SJSA1 (cell line): ENCODE measurements at regions not wholly inside any gene's neighbourhood (a gene's known extent, or its start where the extent isn't known, plus 50 kb on each side); places are given as distances from the start of the nearest gene placed in this dataset.
"Not testable (repeated sequence)": the region's sequence is repeated elsewhere in the genome, so short reads cannot be mapped to it uniquely, and the experiment has no call there.

Source experiments
- DNase-seq, 2 experiments: peaks; one replicate each; pipeline ENCODE4 v3.0.0-alpha.2; 2015 to 2020; ENCODE audit warnings: low spot score in 2 of 2, low read depth in 1 of 2
- H3K27ac ChIP-seq: fragments of 250-450 bp; sonication (Bioruptor Pico); 2 replicates; pipeline ENCODE4 v1.5.1; 2020; ENCODE audit warnings: mild to moderate bottlenecking, moderate library complexity
- H3K27me3 ChIP-seq: fragments of 250-450 bp; sonication (Bioruptor Pico); replicated peaks from 2 replicates; pipeline ENCODE4 v1.5.1; 2020; ENCODE audit warnings: mild to moderate bottlenecking, moderate library complexity
- H3K36me3 ChIP-seq: fragments of 250-450 bp; sonication (Bioruptor Pico); 2 replicates; pipeline ENCODE4 v1.5.1; 2020; ENCODE audit warnings: mild to moderate bottlenecking
- H3K4me1 ChIP-seq: fragments of 250-450 bp; sonication (Bioruptor Pico); replicated peaks from 2 replicates; pipeline ENCODE4 v1.6.1; 2021; ENCODE audit warnings: mild to moderate bottlenecking
- H3K4me3 ChIP-seq: fragments of 250-450 bp; sonication (Bioruptor Pico); 2 replicates; pipeline ENCODE4 v1.5.1; 2020; ENCODE audit warnings: mild to moderate bottlenecking
- H3K9me3 ChIP-seq: fragments of 250-450 bp; sonication (Bioruptor Pico); replicated peaks from 2 replicates; pipeline ENCODE4 v1.5.1; 2020; ENCODE audit warnings: mild to moderate bottlenecking

DNA sequence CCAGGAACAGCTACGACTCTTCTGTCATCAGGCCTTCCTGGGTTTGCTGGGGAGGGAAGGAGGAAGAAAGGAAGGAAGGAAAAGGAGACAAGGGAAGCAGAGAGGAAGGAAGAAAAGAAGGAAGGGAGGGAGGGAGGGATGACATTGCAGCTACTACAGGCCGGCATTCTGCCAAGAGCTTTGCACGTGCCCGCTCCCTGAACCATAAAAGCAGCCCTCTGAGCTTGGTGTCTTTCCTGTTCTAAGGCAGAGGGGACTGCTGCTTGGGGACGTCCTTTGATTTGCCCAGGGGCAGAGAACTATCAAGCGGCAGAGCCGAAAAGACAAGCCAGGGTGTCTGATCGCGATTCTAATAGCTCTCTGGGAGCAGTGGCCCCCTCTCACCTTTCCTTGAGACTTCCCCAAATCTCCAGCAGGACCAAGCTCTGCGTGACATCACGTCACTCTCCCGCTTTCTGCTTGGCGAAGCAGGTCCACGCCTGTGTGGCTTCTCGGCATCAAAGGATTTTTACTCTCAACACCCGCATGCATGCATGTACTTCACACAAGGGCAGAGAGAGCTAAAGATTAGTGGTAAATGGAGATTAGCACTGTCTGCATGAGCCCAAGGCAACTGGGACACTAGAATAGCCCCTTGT is 167.8 kb upstream of the AUTS2 start:
- H3K27ac ChIP-seq: no peak overlapping the region
- H3K9me3 ChIP-seq: peaks cover 4% of the 10 kb centered on the region
- no peaks in the 10 kb centered on the region for H3K36me3 ChIP-seq
- DNase-seq: no peak
- H3K4me3 ChIP-seq: no peak overlapping the region
- H3K27me3 ChIP-seq: no peaks in the 10 kb centered on the region
- H3K4me1 ChIP-seq: no peaks in the 10 kb centered on the region

DNA sequence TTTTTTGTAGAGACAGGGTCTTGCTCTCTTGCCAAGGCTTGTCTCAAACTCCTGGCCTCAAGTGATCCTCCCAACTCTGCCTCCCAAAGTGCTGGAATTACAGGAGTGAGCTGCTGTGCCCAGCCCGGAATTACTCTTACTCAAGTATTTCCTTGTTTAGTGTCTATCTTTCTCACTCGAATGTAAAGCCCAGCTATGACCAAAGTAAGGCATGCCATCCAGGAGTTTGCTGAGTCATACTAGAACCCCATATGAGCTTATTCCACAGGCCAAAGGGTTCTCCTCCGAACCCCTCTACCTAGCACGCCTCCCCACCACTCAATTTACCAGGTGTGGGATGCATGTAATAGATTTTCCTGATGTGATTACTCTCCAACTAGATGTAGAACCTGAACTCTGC is 166.6 kb upstream of the AUTS2 start:
- DNase-seq: no peak
- no peak overlapping the region for H3K4me3 ChIP-seq
- no peaks in the 10 kb centered on the region for H3K36me3 ChIP-seq
- no peaks in the 10 kb centered on the region for H3K4me1 ChIP-seq
- no peaks in the 10 kb centered on the region for H3K27me3 ChIP-seq
- no peak overlapping the region for H3K27ac ChIP-seq
- H3K9me3 ChIP-seq: peaks cover 4% of the 10 kb centered on the region

DNA sequence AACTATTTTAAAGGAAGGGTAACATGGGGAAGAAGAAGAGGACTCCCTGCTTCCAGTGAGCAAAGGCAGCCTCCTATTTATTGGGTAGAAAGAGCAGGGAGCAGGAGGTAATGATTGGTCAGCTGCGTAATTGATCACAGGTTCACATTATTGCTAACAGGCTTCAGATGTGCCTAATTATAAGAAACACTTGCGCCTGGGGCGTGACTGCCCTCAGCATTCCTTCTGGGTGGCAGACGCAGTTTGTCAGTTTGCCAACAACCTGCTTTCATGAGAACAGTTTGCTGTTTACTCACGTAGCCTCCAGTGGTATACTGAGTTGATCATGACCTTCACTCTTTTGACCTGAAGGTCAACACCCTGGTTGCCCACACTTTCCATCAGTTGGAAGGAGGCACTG is 166.0 kb upstream of the AUTS2 start:
- not testable (repeated sequence) for H3K4me3 ChIP-seq, H3K9me3 ChIP-seq, DNase-seq, H3K36me3 ChIP-seq, H3K4me1 ChIP-seq, H3K27ac ChIP-seq, H3K27me3 ChIP-seq

DNA sequence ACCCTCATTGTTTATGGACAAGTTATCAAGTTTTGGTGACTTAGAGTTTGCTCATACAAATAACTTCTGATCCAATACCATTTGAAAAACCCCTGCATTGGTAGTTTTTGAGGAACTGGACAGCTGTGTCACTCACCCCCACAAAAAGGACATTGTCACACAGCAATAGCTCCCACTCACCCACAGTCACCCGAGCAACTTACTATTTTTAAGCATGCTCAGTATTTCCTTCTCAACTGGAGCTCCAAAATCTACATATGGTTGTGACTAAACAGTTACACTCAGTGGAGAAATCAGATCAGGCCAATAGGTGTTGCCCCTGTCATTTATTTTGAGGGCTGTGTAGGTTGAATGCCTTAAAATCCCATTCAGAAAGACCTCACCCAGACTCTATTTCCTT is 165.2 kb upstream of the AUTS2 start:
- H3K9me3 ChIP-seq: peaks cover 2% of the 10 kb centered on the region
- H3K27ac ChIP-seq: no peak overlapping the region
- H3K27me3 ChIP-seq: no peaks in the 10 kb centered on the region
- H3K36me3 ChIP-seq: no peaks in the 10 kb centered on the region
- DNase-seq: no peak
- H3K4me3 ChIP-seq: no peak overlapping the region
- no peaks in the 10 kb centered on the region for H3K4me1 ChIP-seq

DNA sequence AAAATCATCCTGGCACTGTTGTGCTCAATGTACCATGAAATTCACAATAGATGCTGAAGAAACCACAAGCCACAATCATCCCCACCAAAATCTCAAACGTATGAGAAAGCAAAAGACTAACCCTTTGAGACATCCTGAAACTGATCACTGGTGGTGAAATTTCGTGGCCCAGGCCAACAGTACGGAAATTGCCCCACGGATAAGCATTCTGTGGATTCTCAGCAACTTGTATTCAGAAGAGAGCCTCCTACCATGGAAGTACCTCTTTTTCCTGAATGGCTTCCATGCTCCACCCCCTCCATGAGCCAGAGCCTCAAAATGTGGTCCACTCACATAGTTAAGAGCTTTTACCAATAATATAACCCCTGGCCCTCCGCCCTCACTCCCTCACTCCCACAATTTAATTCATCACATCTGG is 163.9 kb upstream of the AUTS2 start:
- H3K27me3 ChIP-seq: no peaks in the 10 kb centered on the region
- H3K27ac ChIP-seq: no peak overlapping the region
- no peak for DNase-seq

DNA sequence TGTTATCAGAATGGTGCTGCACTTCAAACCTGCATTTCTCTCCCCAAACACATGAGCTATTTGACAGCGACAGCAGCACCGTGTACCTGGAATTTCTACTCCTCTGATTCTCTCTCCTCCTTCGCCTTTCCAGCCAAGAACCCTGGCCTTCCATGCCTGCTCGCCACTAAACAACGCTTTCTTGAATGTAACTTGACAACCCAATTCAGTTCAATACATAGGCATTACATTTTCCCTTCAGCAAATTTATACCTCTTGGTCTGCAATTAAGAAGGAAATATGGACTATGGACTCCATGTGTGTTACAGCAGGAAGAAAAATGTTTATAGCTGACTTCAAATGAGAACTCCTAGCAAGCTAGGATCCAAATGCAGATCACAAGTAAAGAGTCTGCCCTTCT is 162.6 kb upstream of the AUTS2 start:
- no peaks in the 10 kb centered on the region for H3K4me1 ChIP-seq
- H3K9me3 ChIP-seq: no peaks in the 10 kb centered on the region
- no peak overlapping the region for H3K4me3 ChIP-seq
- H3K27ac ChIP-seq: no peak overlapping the region
- no peaks in the 10 kb centered on the region for H3K27me3 ChIP-seq
- no peak for DNase-seq
- H3K36me3 ChIP-seq: no peaks in the 10 kb centered on the region

More for the DNA sequence above, 163.9 kb upstream of the AUTS2 start:
- no peaks in the 10 kb centered on the region for H3K4me1 ChIP-seq
- H3K4me3 ChIP-seq: no peak overlapping the region
- H3K9me3 ChIP-seq: no peaks in the 10 kb centered on the region
- no peaks in the 10 kb centered on the region for H3K36me3 ChIP-seq

DNA sequence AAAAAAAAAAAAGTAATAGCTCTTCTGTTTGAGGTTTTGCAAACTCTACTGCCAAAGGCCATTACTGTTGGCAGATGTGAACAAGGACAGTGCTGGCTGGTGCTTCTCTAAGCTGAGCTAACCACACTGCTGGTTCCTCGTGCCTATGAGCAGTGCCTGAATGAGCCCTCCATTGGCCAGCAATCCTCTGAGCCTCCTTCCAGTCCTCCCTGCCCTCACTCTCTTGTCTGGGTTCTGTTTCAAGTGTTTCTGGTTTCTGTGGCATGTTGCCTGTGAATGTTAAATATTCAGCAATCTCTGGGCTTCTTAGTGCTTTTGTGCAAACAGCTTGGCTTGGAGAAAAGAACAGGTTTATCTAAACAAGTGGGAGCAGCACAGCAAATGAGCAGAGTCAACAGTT is 161.3 kb upstream of the AUTS2 start:
- Histone ChIP-seq H3K9me3 (no peaks in the 10 kb centered on the region), H3K4me1 (no peaks in the 10 kb centered on the region), H3K27ac (no peak overlapping the region), H3K27me3 (no peaks in the 10 kb centered on the region), H3K36me3 (no peaks in the 10 kb centered on the region), H3K4me3 (no peak overlapping the region)
- DNase-seq: no peak

DNA sequence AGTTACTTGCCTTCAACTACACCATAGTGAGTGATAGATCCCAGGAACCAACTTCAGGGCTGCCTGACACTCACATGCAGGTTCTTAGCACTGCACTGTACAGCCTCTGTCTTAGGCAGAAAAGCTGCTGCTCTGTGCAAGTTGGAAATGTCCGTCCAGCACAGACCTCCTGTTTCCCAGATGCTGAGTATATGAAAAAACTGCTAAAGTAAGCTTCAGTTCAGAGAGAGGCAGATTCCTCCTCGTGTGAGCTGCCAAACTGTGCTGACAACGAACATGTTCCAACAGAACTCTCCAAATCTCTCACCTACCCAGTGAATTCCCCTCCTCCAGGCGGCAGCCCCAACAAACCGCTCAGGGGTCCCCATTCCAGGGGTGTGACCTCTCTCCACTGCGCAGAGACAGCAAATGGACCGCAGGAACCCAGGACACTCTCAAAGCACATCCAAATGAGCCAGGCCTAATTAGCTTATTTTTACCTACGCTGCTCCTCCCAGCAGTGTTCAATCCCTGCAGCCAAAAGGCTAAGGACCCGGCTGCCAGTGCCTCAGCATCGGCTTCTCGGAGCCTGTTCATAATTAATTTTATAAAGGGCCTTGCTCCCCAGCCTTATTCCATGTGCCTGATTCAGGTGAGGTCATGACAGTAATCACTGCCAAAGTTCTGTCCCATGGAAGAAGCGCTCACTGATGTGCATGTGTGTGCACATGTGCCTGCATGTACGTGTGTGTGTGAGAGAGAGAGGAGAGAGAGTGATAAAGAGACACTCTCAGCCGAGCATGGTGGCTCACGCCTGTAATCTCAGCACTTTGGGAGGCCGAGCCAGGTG is 159.5 kb upstream of the AUTS2 start:
- Histone ChIP-seq H3K27ac (no peak overlapping the region), H3K9me3 (no peaks in the 10 kb centered on the region), H3K4me3 (no peak overlapping the region), H3K36me3 (no peaks in the 10 kb centered on the region), H3K27me3 (no peaks in the 10 kb centered on the region), H3K4me1 (no peaks in the 10 kb centered on the region)
- DNase-seq: no peak

DNA sequence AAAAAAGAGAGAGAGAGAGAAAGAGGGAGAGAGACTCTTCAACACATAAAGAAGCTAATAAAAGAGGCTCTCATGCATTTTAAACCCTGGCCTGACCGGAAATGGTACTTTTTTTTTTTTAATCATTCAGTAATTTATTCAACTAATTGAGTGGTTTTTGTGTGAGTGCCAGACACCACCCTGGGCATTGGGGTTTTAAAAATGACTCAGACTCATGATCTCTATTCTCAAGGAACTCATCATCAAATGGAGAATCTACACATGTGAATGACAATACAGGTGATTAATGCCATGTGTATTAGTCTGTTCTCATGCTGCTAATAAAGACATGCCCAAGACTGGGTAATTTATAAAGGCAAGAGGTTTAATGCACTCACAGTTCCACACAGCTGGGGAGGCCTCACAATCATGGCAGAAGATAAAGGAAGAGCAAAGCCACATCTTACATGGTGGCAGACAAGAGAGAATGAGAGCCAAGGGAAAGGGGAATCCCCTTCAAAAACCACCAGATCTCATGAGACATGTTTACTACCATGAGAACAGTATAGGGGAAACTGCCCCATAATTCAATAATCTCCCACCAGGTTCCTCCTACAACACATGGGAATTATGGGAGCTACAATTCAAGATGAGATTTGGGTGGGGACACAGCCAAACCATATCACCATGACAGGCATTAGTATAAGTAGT is 158.5 kb upstream of the AUTS2 start:
- no peaks in the 10 kb centered on the region for H3K4me1 ChIP-seq
- no peaks in the 10 kb centered on the region for H3K9me3 ChIP-seq
- DNase-seq: no peak
- H3K4me3 ChIP-seq: no peak overlapping the region
- no peak overlapping the region for H3K27ac ChIP-seq
- no peaks in the 10 kb centered on the region for H3K27me3 ChIP-seq
- no peaks in the 10 kb centered on the region for H3K36me3 ChIP-seq

DNA sequence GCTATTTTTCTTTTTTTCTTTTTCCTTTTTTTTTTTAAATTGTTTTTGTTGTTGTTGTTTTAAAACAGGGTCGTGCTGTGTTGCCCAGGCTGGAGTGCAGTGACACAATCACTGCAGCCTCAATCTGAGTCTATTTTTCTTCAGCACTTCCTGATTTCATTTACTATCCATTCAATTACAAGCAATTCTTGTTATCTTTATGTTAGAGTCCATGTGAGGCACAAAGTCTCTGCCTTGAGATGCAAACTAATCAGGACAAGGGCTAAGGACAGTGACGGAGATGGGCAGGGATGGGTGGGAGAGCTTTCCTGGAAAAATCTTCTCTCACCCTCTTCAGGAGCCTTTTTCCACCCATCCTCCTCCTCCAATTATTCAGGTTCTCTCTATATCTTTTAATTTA is 157.3 kb upstream of the AUTS2 start:
- no peaks in the 10 kb centered on the region for H3K4me1 ChIP-seq
- no peaks in the 10 kb centered on the region for H3K9me3 ChIP-seq
- no peak overlapping the region for H3K27ac ChIP-seq
- no peaks in the 10 kb centered on the region for H3K36me3 ChIP-seq
- no peak overlapping the region for H3K4me3 ChIP-seq
- H3K27me3 ChIP-seq: no peaks in the 10 kb centered on the region
- no peak for DNase-seq

DNA sequence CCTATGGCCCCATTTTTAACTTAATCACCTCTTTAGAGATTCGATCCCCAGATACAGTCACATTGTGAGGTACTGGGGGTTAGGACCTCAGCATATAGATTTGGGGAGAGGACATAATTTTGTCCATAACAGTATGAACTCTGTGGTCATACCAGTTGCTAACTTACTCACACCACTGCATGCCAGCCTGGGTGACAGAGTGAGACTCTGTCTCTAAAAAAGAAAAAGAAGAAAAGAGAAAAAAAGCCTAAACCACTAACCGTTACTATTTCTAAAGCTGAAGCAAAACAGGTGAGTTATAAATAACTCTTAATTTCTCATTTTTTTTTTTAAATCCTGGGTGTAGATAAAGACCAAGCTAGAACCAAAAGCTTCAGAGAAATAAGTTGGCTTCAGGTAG is 155.1 kb upstream of the AUTS2 start:
- no peak for DNase-seq
- H3K27me3 ChIP-seq: no peaks in the 10 kb centered on the region

DNA sequence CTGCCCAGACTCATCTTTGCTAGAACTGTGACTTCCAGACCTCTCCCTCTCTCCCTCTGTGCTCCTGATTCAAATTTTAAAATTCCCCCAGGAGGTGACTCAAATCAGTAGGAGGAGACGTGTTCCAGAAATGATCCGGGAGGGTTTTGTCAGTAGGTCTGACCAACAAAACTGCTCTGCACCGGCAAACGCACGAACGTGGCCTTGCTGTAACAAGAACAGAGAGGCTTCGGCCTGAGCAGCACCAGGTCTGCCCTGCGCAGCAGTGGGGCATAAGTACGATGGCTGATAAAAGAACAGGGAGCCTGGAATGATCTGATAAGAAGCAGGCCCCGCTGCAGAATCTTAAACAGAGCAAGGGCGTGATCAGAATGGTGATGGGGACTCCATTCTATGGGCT is 152.7 kb upstream of the AUTS2 start:
- Histone ChIP-seq H3K4me1 (no peaks in the 10 kb centered on the region), H3K4me3 (no peak overlapping the region), H3K36me3 (no peaks in the 10 kb centered on the region), H3K27ac (no peak overlapping the region), H3K9me3 (no peaks in the 10 kb centered on the region), H3K27me3 (no peaks in the 10 kb centered on the region)
- DNase-seq: no peak

More for the DNA sequence above, 155.1 kb upstream of the AUTS2 start:
- H3K27ac ChIP-seq: no peak overlapping the region
- no peak overlapping the region for H3K4me3 ChIP-seq
- no peaks in the 10 kb centered on the region for H3K4me1 ChIP-seq
- H3K36me3 ChIP-seq: no peaks in the 10 kb centered on the region
- no peaks in the 10 kb centered on the region for H3K9me3 ChIP-seq

DNA sequence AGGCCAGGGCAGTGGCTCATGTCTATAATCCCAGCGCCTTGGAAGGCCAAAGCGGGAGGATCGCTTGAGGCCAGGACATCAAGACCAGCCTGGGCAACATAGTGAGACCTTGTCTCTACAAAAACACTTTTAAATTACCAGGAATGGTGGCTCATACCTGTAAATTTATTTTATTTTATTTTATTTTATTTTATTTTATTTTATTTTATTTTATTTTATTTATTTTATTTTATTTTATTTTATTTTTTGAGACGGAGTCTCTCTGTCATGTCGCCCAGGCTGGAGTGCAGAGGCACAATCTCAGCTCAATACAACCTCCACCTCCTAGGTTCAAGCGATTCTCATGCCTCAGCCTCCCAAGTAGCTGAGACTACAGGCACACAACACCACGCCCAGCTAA is 152.1 kb upstream of the AUTS2 start:
- DNase-seq, H3K27ac ChIP-seq, H3K36me3 ChIP-seq, H3K27me3 ChIP-seq, H3K4me1 ChIP-seq, H3K4me3 ChIP-seq, H3K9me3 ChIP-seq: not testable (repeated sequence)

DNA sequence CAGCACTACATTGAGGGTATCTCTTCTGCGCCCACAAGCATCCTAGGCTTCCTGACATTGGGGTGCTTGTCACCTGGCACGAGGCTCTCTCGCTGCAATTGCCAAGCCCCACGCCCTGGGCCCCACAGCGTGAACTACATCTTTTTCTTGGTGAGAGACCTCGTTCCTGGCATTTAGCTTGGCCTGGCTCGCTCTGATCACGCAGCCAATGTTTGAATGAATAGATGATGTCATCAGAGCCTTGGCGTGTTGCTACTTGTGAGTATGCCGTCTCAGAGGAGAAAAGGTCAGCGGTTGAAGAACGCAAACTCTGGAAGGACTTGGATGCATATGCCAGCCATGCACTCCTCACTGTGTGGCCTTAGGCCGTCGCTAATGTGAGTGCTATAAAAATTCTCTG is 150.2 kb upstream of the AUTS2 start:
- Histone ChIP-seq H3K9me3 (no peaks in the 10 kb centered on the region), H3K4me3 (no peak overlapping the region), H3K27me3 (no peaks in the 10 kb centered on the region), H3K36me3 (no peaks in the 10 kb centered on the region), H3K27ac (no peak overlapping the region), H3K4me1 (no peaks in the 10 kb centered on the region)
- DNase-seq: no peak
